SK-MEL-5 (cell line): ENCODE measurements at regions not wholly inside any gene's neighbourhood (a gene's known extent, or its start where the extent isn't known, plus 50 kb on each side); places are given as distances from the start of the nearest gene placed in this dataset.

Experiments used
- DNase-seq: peaks from one replicate; pipeline ENCODE4 v3.0.0-alpha.2; 2016; ENCODE audit warnings: low read depth, low spot score
- in situ Hi-C: cut with HindIII; loops from 2 replicates; pipeline ENCODE4 v1.10.0; 2016; ENCODE audit warnings: low sequenced_read_pairs, high pct_unique_total_duplicates, low pct_unique_long_range_greater_than_20kb

DNA sequence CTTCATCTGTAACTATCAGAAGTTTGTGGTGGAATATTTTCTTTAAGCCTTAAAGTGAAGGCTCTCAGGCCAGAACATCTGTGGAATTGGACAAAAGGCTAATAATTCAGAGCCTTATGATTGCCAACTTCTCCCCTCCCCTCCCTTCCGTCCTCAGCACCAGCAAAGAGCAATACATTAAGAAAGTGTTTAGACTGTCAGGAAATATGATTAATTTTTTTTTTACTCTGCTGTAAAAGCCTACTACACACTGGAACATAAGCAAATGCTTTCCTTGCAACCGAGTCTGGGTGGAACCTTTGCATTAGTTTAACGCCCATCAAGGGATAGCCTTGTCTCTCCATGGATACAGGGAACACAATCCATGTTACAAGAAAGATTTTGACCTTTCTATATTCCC, 110.3 kb upstream of the TARS1 start:
- no peak for DNase-seq
- in situ Hi-C loops, result no loop called here

DNA sequence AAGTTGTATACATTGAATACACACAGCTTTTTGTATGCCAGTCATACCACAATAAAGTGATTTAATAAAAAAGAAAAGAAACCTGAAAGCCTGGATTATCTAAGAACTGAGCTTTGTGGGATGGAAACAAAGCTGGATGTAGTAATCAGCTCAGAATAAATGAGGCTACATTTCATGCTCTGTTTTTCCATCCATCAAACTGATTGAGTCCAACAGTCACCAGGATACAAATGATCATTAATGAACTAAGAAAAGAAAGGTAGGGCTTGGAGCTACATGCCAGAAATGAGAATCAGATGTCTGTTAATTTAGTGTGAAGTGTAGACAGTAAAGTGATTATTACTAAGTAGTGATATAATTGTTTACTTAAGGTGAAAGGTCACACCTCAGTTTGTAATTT, 109.8 kb upstream of the TARS1 start:
- in situ Hi-C loops, result no loop called here
- no peak for DNase-seq

DNA sequence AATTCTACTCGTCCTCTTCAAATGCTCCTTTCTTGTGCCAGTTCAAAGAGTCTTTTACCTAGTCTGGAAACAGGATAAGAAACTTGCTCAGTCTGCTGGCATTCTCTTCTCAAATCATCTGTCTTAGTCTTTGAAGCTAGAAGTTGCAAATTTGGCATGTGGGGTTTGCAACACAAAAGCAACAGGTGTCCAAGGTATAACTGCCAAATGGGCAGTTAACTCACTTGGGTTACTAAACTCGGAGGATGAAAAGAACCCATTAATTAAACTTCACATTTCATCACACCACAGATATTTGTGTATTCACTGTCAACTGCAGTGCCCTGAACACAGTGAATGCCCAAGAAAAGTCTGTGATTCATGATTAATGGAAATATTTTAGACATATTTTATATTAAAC, 108.0 kb upstream of the TARS1 start:
- in situ Hi-C loops, result no loop called here
- no peak for DNase-seq

DNA sequence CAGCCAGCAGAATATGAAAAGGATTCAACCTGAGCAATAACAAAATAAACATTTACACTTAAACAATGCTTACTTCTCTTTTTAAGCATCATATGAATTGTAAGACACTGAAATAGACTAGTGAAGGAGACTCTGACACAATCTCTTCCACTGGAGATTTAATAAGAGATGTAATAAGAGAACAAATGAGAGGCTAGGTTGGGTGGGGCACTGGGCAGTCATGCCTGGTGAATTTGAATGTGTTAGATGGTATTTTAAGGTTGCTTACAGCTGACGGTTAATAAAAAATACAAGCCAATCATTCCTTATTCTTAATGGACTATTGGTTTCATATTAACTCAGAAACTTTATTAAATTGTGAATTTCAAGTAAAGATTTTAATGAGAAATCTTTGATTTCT, 105.9 kb upstream of the TARS1 start:
- DNase-seq, result no peak
- in situ Hi-C loops, result no loop called here

DNA sequence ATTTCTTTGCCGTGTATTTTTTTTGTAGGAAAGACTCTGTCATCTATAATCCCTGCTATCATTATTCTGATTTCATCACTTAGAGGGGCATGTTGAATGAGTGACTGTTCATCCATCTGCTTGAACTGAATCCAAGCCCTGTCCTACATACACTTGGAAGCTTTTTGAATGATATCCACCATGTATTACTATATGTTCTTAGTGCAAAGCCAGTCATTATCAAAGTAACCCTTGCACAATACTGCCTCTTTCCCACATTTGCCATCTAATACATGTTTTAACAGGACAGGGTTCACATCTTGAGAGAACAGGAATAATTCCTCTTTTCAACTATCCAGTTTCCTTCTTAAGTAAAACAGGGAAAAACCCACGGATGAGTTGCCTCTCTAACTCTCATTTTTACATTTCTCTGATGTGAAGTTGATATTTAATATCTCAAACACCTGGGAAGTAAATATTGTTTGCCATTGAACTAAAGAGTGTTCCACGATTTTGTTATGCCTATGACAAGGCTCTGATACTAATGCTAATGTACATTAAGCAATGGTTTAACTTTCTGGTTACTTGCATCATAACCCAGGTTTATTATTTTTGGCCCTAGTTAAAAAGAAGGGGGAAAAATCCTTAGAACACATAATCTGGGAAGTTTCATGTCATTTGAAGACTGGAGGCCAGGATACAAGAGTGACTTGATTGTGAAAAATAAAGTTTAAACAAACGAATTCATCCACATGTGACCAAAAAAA, 103.7 kb upstream of the TARS1 start:
- in situ Hi-C loops, result no loop called here
- no peak for DNase-seq

DNA sequence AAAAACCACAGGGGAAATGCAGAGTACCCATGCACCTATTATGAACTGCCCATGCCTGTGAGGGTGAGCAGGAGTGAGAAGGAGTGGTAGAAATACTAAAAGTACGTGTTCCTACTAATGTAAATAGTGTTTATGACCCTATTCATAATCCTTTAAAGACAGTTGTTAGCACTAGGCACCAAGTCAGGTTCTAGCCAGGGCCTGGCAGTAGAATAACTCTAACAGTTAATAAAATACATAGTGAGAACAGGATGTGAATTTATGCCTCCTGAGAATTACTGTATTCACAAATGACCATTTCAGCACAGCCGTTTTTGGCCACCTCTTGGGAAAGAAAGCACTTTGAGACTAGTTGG, 103.2 kb upstream of the TARS1 start:
- DNase-seq, result no peak
- in situ Hi-C loops, result no loop called here

DNA sequence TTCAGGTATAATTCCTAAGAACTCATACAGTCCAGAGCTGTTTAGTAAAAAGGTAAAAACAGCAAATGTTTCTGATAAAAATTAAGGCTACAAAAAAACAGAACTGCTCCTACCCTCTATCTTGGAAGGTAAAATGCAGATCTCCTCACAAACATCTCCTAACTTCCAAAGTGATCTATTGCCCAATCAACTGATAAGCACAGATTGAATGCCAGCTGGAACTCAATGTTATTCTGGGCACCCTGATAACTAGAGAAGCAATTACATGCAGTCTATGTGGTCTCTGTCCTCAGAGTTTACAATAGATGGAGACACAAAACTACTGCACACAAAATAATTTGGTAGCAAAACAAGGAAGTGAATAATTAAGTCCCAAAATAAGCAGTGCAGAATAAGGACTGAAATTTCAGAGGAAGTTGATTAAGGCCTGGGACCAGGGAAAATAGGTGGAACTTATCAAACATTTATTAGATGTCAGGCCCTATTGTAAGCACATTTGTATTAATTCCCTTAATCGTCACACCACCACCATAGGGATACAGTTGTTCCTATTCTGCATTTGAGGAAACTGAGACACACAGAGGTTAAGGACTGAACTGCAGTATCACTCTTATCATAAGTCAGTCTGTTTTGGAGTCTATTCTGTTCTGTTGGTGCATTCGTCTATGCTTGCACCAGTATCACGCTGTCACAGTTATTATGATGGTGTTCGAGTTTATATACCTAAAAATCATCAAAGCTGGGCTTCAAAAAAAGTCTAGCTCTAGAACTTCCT, 102.2 kb upstream of the TARS1 start:
- peak; percentile 43 for DNase-seq
- in situ Hi-C loops, result no loop called here

DNA sequence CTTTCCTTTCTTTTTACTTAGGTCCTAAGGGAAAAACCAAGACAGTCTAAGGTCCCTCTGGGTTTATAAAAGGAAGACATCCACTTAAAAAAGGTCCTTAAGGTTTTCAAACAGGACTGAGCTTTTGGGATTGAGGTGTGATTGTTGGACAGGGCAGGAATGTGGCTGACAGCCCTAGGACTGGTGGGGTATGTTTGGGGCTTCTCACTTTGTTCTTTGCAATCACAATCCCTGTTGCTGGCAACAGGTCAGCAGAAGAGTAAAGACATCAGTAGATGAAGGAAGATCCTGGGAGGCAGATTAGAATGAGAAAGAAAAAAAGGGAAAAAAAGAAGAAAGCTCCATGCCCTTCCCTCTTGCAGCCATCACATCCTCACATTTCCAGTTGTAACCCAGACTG, 101.4 kb upstream of the TARS1 start:
- DNase-seq, result no peak
- in situ Hi-C loops, result no loop called here

DNA sequence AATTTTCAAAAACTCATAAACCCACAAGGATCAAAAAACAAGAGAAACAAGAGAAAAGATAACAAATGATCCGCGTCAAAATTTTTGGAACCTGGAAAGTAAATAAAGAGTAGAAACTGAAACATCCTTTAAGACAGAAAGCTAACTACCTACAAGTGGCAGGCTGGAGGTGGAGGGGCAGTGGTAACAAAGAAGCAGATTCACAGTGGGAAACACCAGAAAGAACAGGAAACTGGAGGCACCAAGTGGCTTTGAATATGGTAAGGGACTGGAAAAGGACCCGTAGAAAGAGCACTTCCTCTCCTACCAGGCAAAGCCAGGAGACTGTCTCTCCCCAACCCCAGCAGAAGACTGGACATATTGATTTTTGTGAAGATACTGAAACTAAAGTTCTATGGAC, 100.6 kb upstream of the TARS1 start:
- in situ Hi-C loops, result no loop called here

DNA sequence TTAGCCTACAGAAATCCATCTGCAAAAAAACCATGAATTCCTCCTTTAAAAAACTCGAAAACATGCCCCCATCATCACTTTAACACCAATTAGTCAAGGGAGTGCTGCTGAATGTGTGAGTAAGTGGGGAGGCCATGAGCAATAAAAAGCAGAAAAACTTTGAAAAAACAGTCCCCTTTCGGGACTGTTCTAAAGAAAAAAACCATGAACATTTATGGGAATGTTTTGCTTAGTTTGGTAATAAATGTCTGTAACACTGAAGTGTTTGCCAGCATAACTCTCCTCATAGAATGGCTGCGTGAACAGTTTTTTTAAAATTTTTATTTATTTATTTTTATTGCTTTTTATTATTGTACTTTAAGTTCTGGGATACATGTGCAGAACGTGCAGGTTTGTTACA, 99.4 kb upstream of the TARS1 start:
- no peak for DNase-seq
- in situ Hi-C loops, result no loop called here

More for the DNA sequence above, 100.6 kb upstream of the TARS1 start:
- DNase-seq, result no peak

DNA sequence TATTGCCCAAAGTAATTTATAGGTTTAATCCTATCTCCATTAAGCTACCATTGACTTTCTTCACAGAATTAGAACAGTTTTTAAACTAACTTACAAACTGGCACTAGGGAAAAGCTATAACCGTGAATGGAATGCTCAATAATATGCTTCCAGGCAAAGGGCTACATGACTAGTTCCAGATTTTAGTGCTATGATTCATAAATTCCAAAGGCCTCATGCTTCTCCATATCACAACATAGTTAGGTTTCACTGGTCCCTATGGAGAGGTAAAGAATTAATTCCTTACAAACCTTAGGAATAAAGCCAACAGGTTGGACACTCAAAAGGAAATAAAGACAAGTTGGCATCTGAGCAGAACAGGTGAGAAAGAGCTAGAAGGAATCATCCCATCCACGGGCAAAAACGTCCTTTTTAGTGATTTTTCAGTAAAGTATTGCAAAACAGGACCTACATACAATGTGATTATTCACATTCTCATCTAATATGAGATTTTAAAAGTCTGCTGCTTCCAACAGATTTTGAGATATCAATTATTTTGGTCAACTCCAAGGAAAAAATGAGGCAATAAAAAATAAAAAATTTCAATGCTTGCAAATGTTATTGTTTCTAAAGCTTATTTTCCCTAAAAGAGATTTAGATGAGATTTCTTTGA, 97.0 kb upstream of the TARS1 start:
- DNase-seq, result no peak

DNA sequence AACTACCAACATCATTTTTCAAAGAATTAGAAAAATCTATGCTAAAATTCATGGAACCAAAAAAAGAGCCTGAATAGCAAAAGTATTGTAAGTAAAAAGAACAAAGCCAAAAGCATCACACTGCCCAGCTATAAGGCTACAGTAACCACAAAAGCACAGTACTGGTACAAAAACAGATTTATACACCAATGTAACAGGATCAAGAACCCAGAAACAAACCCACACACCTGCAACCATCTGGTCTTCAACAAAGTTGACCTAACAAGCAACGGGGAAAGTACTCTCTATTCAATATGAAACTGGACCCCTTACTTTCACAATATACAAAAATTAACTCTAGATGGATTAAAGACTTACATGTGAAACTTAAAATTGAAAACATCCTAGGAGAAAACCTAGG, 94.2 kb upstream of the TARS1 start:
- in situ Hi-C loops, result no loop called here
- no peak for DNase-seq

More for the DNA sequence above, 97.0 kb upstream of the TARS1 start:
- in situ Hi-C loops, result no loop called here

DNA sequence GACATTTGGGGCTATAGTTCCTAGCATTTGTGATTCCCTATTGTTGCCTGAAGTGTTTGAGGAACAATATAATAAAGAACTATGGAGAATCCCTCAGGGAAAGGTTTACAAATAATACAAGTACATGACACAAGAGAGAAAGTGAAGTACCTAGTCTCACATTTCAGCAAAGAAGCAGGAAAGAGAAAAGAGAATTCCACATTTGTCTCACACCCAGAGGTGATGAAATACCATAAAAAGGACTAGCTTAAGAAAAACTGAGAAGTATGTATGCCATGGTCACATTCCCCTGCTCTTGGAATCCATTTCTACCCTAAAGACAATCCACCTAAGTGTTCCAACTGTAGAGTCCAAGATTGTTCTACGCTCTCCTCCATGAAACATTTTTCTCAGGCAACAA, 79.0 kb upstream of the TARS1 start:
- in situ Hi-C loops, result no loop called here
- DNase-seq, result no peak

DNA sequence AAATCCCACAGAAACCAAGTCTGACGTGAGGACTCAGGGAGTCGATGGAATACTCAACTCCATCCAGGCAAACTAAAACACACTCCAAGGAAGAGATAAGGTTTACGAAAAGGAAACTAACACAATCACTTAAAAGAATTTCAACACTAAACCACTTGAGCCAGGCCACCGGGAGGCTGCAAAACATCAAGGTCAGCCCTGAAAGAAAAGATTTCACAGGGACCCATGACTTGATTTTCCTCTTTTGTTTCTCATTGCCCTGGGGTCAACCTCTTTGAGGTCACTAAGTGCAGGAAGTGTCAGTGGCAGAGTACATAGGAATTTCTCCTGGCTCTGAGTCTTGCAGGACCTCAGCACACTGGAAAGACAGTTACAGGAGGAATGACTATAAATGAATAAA, 77.8 kb upstream of the TARS1 start:
- in situ Hi-C loops, result no loop called here

DNA sequence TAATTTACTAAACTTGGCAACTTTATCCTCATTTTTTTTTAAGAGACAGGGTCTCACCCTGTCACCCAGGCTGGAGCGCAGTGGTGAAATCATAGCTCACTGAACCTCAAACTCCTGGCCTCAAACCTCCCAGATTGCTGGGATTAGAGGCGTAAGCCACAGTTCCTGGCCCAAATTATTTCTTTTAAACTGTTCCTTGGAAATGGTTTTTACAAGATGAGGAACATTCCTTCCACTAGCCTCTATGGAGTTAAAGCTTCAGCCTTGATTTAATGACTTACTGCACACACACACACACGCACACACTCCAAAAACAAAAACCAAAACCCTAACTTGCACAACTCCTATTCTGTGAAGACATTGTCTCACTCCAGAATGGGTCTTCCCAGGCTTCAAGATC, 77.2 kb upstream of the TARS1 start:
- in situ Hi-C loops, result no loop called here
- DNase-seq, result no peak

More for the DNA sequence above, 77.8 kb upstream of the TARS1 start:
- no peak for DNase-seq

DNA sequence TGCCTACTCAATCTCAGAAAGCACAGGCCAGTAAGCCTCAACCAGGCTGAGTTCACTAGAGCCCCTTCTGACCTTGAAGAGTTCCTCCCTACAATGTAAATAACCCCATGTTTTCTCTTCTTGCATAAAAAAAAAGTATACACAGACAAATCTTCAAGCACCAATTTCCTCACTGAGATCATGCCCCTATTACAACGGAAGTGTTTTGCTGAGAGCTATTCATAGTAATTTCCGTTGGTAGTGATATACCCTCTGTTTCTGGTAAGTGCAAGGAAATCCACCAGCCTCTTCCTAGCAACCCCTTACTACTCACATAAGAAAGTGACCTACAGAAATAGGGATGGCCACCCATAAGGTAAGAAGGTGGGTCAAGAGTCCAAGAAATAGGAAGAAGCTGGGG, 76.4 kb upstream of the TARS1 start:
- in situ Hi-C loops, result no loop called here
- no peak for DNase-seq

DNA sequence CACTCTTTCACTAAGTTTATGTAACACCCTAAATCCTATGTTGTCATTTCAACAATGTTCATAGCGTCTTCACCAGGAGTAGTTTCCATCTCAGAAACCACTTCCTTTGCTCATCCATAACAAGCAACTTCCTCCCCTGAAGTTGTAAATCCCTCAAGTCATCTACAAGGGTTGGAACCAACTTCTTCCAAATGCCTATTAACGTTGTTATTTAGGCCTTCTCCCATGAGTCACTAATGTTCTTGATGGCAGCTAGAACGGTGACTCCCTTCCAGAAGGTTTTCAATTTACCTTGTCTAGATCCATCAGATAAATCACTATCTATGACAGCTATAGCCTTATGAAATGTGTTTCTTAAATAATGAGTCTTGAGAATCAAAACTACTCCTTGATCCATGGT, 73.3 kb upstream of the TARS1 start:
- no peak for DNase-seq
- in situ Hi-C loops, result no loop called here

DNA sequence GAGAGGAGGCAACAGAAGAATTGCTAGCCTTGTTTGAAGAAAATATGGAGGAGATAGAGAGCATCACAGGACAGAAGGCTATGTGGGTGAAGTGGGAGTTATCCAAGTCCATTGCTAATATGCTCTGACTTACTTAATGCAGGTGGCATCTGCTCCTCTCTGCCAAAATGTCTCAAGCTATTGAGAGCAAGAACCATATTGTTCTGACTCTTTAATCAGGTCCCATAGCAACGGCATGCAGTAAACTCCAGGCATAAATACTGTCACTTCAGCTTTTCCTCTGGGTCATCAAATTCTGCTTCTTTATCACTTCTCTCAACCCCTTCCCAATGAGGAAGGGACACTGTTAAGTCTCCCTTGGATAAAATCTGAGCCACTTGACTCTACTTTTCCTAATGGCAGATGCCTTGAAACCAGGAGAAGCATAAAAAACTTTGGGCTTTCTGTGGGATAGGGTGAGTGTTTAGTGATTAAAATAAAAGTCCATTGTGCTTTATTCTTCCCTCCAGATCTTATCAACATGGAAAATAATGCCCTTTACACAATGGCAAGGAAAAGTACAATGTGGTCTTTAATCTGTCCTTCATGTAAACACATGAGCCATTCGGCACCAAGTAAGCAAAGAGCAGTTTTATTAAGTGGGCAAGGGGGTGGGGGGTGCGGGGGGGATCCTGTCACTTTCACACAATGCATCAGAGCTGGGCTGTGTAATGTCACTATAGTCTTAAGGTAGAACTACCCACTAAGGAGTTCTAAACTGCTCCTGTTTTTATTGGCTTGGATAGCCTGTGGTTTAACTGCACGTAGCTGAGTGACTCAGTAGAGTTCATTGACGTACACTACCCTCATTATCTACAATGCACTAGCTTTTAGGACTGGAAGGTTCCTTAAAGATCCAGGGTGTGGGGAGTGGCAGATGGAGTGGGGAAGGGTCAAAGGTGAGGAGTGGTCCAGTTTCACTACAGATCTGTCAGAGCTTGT, 71.0 kb upstream of the TARS1 start:
- in situ Hi-C loops, result no loop called here
- peak; percentile 71 for DNase-seq
